HG03439 (cell line): ENCODE measurements at regions not wholly inside any gene's neighbourhood (a gene's known extent, or its start where the extent isn't known, plus 50 kb on each side); places are given as distances from the start of the nearest gene placed in this dataset.

ENCODE experiments used
- ATAC-seq: cut with Tn5 transposase; IDR thresholded peaks from one replicate; pipeline ENCODE4 v1.9.1; 2021; ENCODE audit warnings: mild to moderate bottlenecking, moderate library complexity; ENCODE audit not compliant: unreplicated experiment

- no peak for ATAC-seq
These were observed 51.7 kb upstream of the RASSF8 start for GRCh38 chr12:25906651-25907340.
